ENCODE measurements at regions not wholly inside any gene's neighbourhood (a gene's known extent, or its start where the extent isn't known, plus 50 kb on each side); places are given as distances from the start of the nearest gene placed in this dataset.

- TF ChIP-seq POLR2A (IDR thresholded peaks at IDR 0.05) (no peak), CTCF (IDR thresholded peaks at IDR 0.05) (no peak)
Observed at GRCh38 chr1:175803413-175803812, 60.0 kb upstream of the TNR start.
